SU-DHL-6 (cell line): ENCODE measurements at regions not wholly inside any gene's neighbourhood (a gene's known extent, or its start where the extent isn't known, plus 50 kb on each side); places are given as distances from the start of the nearest gene placed in this dataset.

Experiments
- EZH2phosphoT487 ChIP-seq: fragments of 200-600 bp; sonication (generic), shearing (Covaris generic); conservative IDR thresholded peaks from 2 replicates; pipeline ENCODE4 v1.6.1; 2018; ENCODE audit warnings: mild to moderate bottlenecking, antibody characterized with exemption, low read length, moderate library complexity, mixed read lengths
- TF ChIP-seq, protein P1 (sequence below): fragments of 200-600 bp; sonication (generic); IDR thresholded peaks from one replicate; pipeline ENCODE4 v1.5.1; 2017; ENCODE audit warnings: antibody characterized with exemption, mild to moderate bottlenecking, low read length, moderate library complexity; ENCODE audit not compliant: insufficient read depth, poor library complexity, severe bottlenecking

DNA sequence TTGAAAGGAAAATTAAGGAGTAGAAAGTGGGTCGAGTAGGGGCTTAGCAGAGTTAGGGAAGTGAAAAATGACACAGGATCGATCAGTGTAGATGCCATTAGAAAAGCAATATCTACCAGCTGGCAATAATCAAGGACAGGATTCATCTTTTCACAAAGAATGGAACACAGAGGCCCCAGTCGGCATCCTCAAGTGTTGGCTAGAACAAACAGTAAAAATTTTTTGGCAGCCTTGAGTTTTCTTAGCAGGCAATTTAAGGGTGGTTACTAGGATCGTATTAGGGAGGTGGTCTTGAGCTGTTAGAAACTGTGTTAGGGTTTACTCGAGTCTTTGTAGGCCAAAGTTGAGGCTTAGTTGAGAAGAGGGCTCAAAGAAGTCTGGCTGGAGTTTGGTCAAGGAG lies 658.8 kb upstream of the SGO1 start:
- TF ChIP-seq, protein P1, sequence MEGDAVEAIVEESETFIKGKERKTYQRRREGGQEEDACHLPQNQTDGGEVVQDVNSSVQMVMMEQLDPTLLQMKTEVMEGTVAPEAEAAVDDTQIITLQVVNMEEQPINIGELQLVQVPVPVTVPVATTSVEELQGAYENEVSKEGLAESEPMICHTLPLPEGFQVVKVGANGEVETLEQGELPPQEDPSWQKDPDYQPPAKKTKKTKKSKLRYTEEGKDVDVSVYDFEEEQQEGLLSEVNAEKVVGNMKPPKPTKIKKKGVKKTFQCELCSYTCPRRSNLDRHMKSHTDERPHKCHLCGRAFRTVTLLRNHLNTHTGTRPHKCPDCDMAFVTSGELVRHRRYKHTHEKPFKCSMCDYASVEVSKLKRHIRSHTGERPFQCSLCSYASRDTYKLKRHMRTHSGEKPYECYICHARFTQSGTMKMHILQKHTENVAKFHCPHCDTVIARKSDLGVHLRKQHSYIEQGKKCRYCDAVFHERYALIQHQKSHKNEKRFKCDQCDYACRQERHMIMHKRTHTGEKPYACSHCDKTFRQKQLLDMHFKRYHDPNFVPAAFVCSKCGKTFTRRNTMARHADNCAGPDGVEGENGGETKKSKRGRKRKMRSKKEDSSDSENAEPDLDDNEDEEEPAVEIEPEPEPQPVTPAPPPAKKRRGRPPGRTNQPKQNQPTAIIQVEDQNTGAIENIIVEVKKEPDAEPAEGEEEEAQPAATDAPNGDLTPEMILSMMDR = no peak
- TF ChIP-seq EZH2phosphoT487 = no peak
